ENCODE measurements at regions not wholly inside any gene's neighbourhood (a gene's known extent, or its start where the extent isn't known, plus 50 kb on each side); places are given as distances from the start of the nearest gene placed in this dataset.

- intact Hi-C loops (cut with DNase I, micrococcal nuclease), result no loop called here
- Histone ChIP-seq H3K4me1 (ENCODE audit: low read depth) (no peaks in the 10 kb centered on the region), H3K4me3 (no peak overlapping the region), H3K9me3 (no peaks in the 10 kb centered on the region), H3K36me3 (ENCODE audit: low read depth) (no peaks in the 10 kb centered on the region)
- TF ChIP-seq CTCF (IDR thresholded peaks at IDR 0.05), result no peak
- ATAC-seq, result peak; percentile 51
- DNase-seq, result no peak
Measured at GRCh38 chr7:10918093-10918590, 55.5 kb upstream of the PHF14 start.

- H3K4me1 ChIP-seq (ENCODE audit: low read depth), result no peaks in the 10 kb centered on the region
- no peak for TF ChIP-seq CTCF (IDR thresholded peaks at IDR 0.05)
- ATAC-seq (no peak), DNase-seq (no peak)
- H3K9me3 ChIP-seq, result no peaks in the 10 kb centered on the region
- intact Hi-C loops (cut with DNase I, micrococcal nuclease), result no loop called here
- no peaks in the 10 kb centered on the region for H3K36me3 ChIP-seq (ENCODE audit: low read depth)
- no peak overlapping the region for H3K4me3 ChIP-seq
Measured at GRCh38 chr7:10919923-10920322, 53.7 kb upstream of the PHF14 start.
